ACC112 (cell line): ENCODE measurements at regions not wholly inside any gene's neighbourhood (a gene's known extent, or its start where the extent isn't known, plus 50 kb on each side); places are given as distances from the start of the nearest gene placed in this dataset.

ENCODE experiments used
- H2AFZ ChIP-seq: fragments of 200-600 bp; sonication (generic); one replicate; pipeline ENCODE4 v1.6.0; 2017; ENCODE audit warnings: antibody characterized with exemption, low read length; ENCODE audit not compliant: unreplicated experiment
- H3K27ac ChIP-seq: fragments of 200-600 bp; sonication (generic); 2 replicates; pipeline ENCODE4 v1.5.1; 2014; ENCODE audit warnings: low read depth, mild to moderate bottlenecking, antibody characterized with exemption, low read length, moderate library complexity
- H3K27me3 ChIP-seq: fragments of 200-600 bp; sonication (generic); 2 replicates; pipeline ENCODE4 v1.6.1; 2014; ENCODE audit warnings: mild to moderate bottlenecking, antibody characterized with exemption, low read length, moderate library complexity, mixed read lengths; ENCODE audit not compliant: insufficient read depth
- H3K36me3 ChIP-seq: fragments of 200-600 bp; sonication (generic); 2 replicates; pipeline ENCODE4 v1.6.1; 2016; ENCODE audit warnings: mild to moderate bottlenecking, antibody characterized with exemption, low read length, moderate library complexity, mixed read lengths; ENCODE audit not compliant: insufficient read depth
- H3K4me1 ChIP-seq: fragments of 200-600 bp; sonication (generic); one replicate; pipeline ENCODE4 v1.6.1; 2016; ENCODE audit warnings: low read length, mixed read lengths; ENCODE audit not compliant: insufficient read depth, unreplicated experiment, control insufficient read depth
- H3K4me3 ChIP-seq: fragments of 200-600 bp; sonication (generic); 2 replicates; pipeline ENCODE4 v1.5.1; 2014; ENCODE audit warnings: mild to moderate bottlenecking, low read depth, low read length
- H3K79me2 ChIP-seq: fragments of 200-600 bp; sonication (generic); one replicate; pipeline ENCODE4 v1.6.0; 2016; ENCODE audit warnings: low read length; ENCODE audit not compliant: control insufficient read depth, unreplicated experiment, insufficient read depth

- H3K27me3 ChIP-seq, result no peaks in the 10 kb centered on the region
- H3K79me2 ChIP-seq, result no peaks in the 10 kb centered on the region
- H3K27ac ChIP-seq, result no peak overlapping the region
- no peaks in the 10 kb centered on the region for H3K4me1 ChIP-seq
- no peak overlapping the region for H3K4me3 ChIP-seq
- H3K36me3 ChIP-seq, result no peaks in the 10 kb centered on the region
- H2AFZ ChIP-seq, result no peak overlapping the region
Measured at GRCh38 chr14:105845725-105846309, 319.4 kb downstream of the TMEM121 start.

GRCh38 chr14:105846312-105846711 lies 319.9 kb downstream of the TMEM121 start:
- Histone ChIP-seq H3K27ac (no peak overlapping the region), H3K79me2 (no peaks in the 10 kb centered on the region), H3K27me3 (no peaks in the 10 kb centered on the region), H3K36me3 (no peaks in the 10 kb centered on the region), H3K4me1 (no peaks in the 10 kb centered on the region), H2AFZ (no peak overlapping the region), H3K4me3 (no peak overlapping the region)

GRCh38 chr14:105847400-105847799 lies 321.0 kb downstream of the TMEM121 start:
- H3K36me3 ChIP-seq, result no peaks in the 10 kb centered on the region
- no peaks in the 10 kb centered on the region for H3K4me1 ChIP-seq
- no peaks in the 10 kb centered on the region for H3K27me3 ChIP-seq
- H3K4me3 ChIP-seq, result no peak overlapping the region
- no peak overlapping the region for H2AFZ ChIP-seq
- no peak overlapping the region for H3K27ac ChIP-seq
- H3K79me2 ChIP-seq, result no peaks in the 10 kb centered on the region

- H3K79me2 ChIP-seq, result no peaks in the 10 kb centered on the region
- H3K27ac ChIP-seq, result no peak overlapping the region
- H3K36me3 ChIP-seq, result no peaks in the 10 kb centered on the region
- H3K4me1 ChIP-seq, result no peaks in the 10 kb centered on the region
- H2AFZ ChIP-seq, result no peak overlapping the region
- no peak overlapping the region for H3K4me3 ChIP-seq
- no peaks in the 10 kb centered on the region for H3K27me3 ChIP-seq
Measured at GRCh38 chr14:105848570-105848969, 322.2 kb downstream of the TMEM121 start.

GRCh38 chr14:105849933-105850626 lies 323.7 kb downstream of the TMEM121 start:
- H3K27me3 ChIP-seq, result no peaks in the 10 kb centered on the region
- H2AFZ ChIP-seq, result no peak overlapping the region
- H3K36me3 ChIP-seq, result no peaks in the 10 kb centered on the region
- H3K79me2 ChIP-seq, result no peaks in the 10 kb centered on the region
- H3K4me1 ChIP-seq, result no peaks in the 10 kb centered on the region
- H3K27ac ChIP-seq, result no peak overlapping the region
- H3K4me3 ChIP-seq, result no peak overlapping the region

- Histone ChIP-seq H3K79me2 (no peaks in the 10 kb centered on the region), H3K4me1 (no peaks in the 10 kb centered on the region), H3K27me3 (no peaks in the 10 kb centered on the region), H3K36me3 (no peaks in the 10 kb centered on the region), H3K27ac (no peak overlapping the region), H2AFZ (no peak overlapping the region), H3K4me3 (no peak overlapping the region)
Measured at GRCh38 chr14:105850853-105851581, 324.6 kb downstream of the TMEM121 start.

GRCh38 chr14:105851716-105852377 lies 325.5 kb downstream of the TMEM121 start:
- Histone ChIP-seq H3K4me1 (no peaks in the 10 kb centered on the region), H2AFZ (no peak overlapping the region), H3K27me3 (no peaks in the 10 kb centered on the region), H3K36me3 (no peaks in the 10 kb centered on the region), H3K79me2 (no peaks in the 10 kb centered on the region), H3K4me3 (no peak overlapping the region), H3K27ac (no peak overlapping the region)

GRCh38 chr14:105852378-105853088 lies 326.1 kb downstream of the TMEM121 start:
- Histone ChIP-seq H3K27me3 (no peaks in the 10 kb centered on the region), H3K4me1 (no peaks in the 10 kb centered on the region), H3K79me2 (no peaks in the 10 kb centered on the region)

GRCh38 chr14:105853089-105853906 lies 326.9 kb downstream of the TMEM121 start:
- Histone ChIP-seq H2AFZ (no peak overlapping the region), H3K36me3 (no peaks in the 10 kb centered on the region), H3K27ac (no peak overlapping the region), H3K27me3 (no peaks in the 10 kb centered on the region), H3K4me3 (no peak overlapping the region), H3K4me1 (no peaks in the 10 kb centered on the region), H3K79me2 (no peaks in the 10 kb centered on the region)

More at GRCh38 chr14:105852378-105853088, 326.1 kb downstream of the TMEM121 start:
- no peaks in the 10 kb centered on the region for H3K36me3 ChIP-seq
- no peak overlapping the region for H2AFZ ChIP-seq
- H3K27ac ChIP-seq, result no peak overlapping the region
- H3K4me3 ChIP-seq, result no peak overlapping the region
